OCI-LY7 (cell line): ENCODE measurements at regions not wholly inside any gene's neighbourhood (a gene's known extent, or its start where the extent isn't known, plus 50 kb on each side); places are given as distances from the start of the nearest gene placed in this dataset.
"Not testable (repeated sequence)": the region's sequence is repeated elsewhere in the genome, so short reads cannot be mapped to it uniquely, and the experiment has no call there.

Experiments
- BruUV-seq: library from RNA; stranded (reverse); fragments of 400-500 nt; replicated peaks from 2 replicates; lab custom pipeline; 2021; lab: Mats Ljungman, UMichigan
- CTCF ChIA-PET: fragments of 300-600 bp; sonication (Branson Sonifier 250); formaldehyde crosslinking; loops from one replicate; lab custom pipeline; 2022; ENCODE audit warnings: antibody characterized with exemption; ENCODE audit not compliant: unreplicated experiment; lab: Charles Lee
- POLR2A ChIA-PET: fragments of 300-600 bp; sonication (Branson Sonifier 250); formaldehyde crosslinking; loops from one replicate; lab custom pipeline; 2022; ENCODE audit warnings: antibody characterized with exemption; lab: Charles Lee
- DNase-seq: peaks from one replicate; pipeline ENCODE4 v3.0.0-alpha.2; 2015; ENCODE audit warnings: low spot score
- H2AFZ ChIP-seq: fragments of 200-600 bp; sonication (generic), shearing (Covaris generic); 2 replicates; pipeline ENCODE4 v1.6.1; 2014; ENCODE audit warnings: mild to moderate bottlenecking, antibody characterized with exemption, low read length, moderate library complexity
- H3K27ac ChIP-seq: fragments of 200-600 bp; sonication (generic); 2 replicates; pipeline ENCODE4 v1.5.1; 2014; ENCODE audit warnings: mixed run types, low read depth, mild to moderate bottlenecking, moderate library complexity, low read length, inconsistent platforms; ENCODE audit not compliant: poor library complexity, severe bottlenecking
- H3K36me3 ChIP-seq: fragments of 200-600 bp; sonication (generic); 2 replicates; pipeline ENCODE4 v1.6.1; 2014; ENCODE audit warnings: mild to moderate bottlenecking, antibody characterized with exemption, low read length, moderate library complexity, mixed read lengths; ENCODE audit not compliant: insufficient read depth
- H3K4me1 ChIP-seq: fragments of 200-600 bp; sonication (generic); 2 replicates; pipeline ENCODE4 v1.5.1; 2014; ENCODE audit warnings: mild to moderate bottlenecking, low read length; ENCODE audit not compliant: insufficient read depth, poor library complexity, severe bottlenecking
- H3K4me2 ChIP-seq: fragments of 200-600 bp; sonication (generic); 2 replicates; pipeline ENCODE4 v1.6.1; 2014; ENCODE audit warnings: mild to moderate bottlenecking, low read length
- H3K4me3 ChIP-seq: fragments of 200-600 bp; sonication (generic); 2 replicates; pipeline ENCODE4 v1.5.1; 2014; ENCODE audit warnings: mild to moderate bottlenecking, low read depth, low read length; ENCODE audit not compliant: poor library complexity, severe bottlenecking
- H3K79me2 ChIP-seq: fragments of 200-600 bp; sonication (generic); 2 replicates; pipeline ENCODE4 v1.6.1; 2016; ENCODE audit warnings: low read depth, mild to moderate bottlenecking, low read length, moderate library complexity, mixed read lengths; ENCODE audit not compliant: insufficient read depth
- H3K9me2 ChIP-seq: fragments of 200-600 bp; sonication (generic); 2 replicates; pipeline ENCODE4 v1.6.1; 2016; ENCODE audit warnings: mild to moderate bottlenecking, low read length, mixed read lengths; ENCODE audit not compliant: insufficient read depth
- H3K9me3 ChIP-seq: fragments of 200-600 bp; sonication (generic); 2 replicates; pipeline ENCODE4 v1.6.1; 2014; ENCODE audit warnings: mild to moderate bottlenecking, mixed run types, low read length, mixed read lengths
- H4K20me1 ChIP-seq: fragments of 200-600 bp; sonication (generic); 2 replicates; pipeline ENCODE4 v1.6.1; 2014; ENCODE audit warnings: mild to moderate bottlenecking, antibody characterized with exemption, low read length, moderate library complexity, mixed read lengths; ENCODE audit not compliant: insufficient read depth
- CTCF ChIP-seq: fragments of 200-600 bp; sonication (generic); conservative IDR thresholded peaks from 2 replicates; pipeline ENCODE4 v1.5.1; 2014; ENCODE audit warnings: mild to moderate bottlenecking, antibody characterized with exemption, low read length, moderate library complexity, mixed read lengths
- EZH2phosphoT487 ChIP-seq: fragments of 200-600 bp; sonication (generic); IDR thresholded peaks from 2 replicates; pipeline ENCODE4 v1.6.1; 2018; ENCODE audit warnings: low read depth, borderline replicate concordance, mild to moderate bottlenecking, mixed run types, antibody characterized with exemption, low read length, moderate library complexity, mixed read lengths
- intact Hi-C: fragments of 100-400 bp; cut with micrococcal nuclease; formaldehyde crosslinking; loops from one replicate; pipeline ENCODE4 v1.10.0; 2022; ENCODE audit not compliant: unreplicated experiment

GRCh38 chr5:67896311-67896929 lies 319.1 kb upstream of the PIK3R1 start:
- no peaks in the 10 kb centered on the region for H3K4me1 ChIP-seq
- ChIA-PET CTCF (no interaction called here), POLR2A (interaction anchor here (0.7 kb wide), 1 partner anchor 27 kb away, joined by 3 read pairs; no protein-coding TSS in a partner anchor)
- no peak for TF ChIP-seq EZH2phosphoT487
- no peak for TF ChIP-seq CTCF
- H3K4me3 ChIP-seq = no peak overlapping the region
- no peak for DNase-seq
- no peak overlapping the region for H2AFZ ChIP-seq
- no peaks in the 10 kb centered on the region for H3K9me3 ChIP-seq
- H3K4me2 ChIP-seq = no peak overlapping the region
- H3K27ac ChIP-seq = no peak overlapping the region
- BruUV-seq = no TSS peak
- no peaks in the 10 kb centered on the region for H4K20me1 ChIP-seq
- no peaks in the 10 kb centered on the region for H3K9me2 ChIP-seq
- no peaks in the 10 kb centered on the region for H3K36me3 ChIP-seq
- no peaks in the 10 kb centered on the region for H3K79me2 ChIP-seq
- intact Hi-C loops = loop anchor here (10.0 kb wide), 1 partner anchor 378 kb away; no protein-coding TSS in a partner anchor

DNA sequence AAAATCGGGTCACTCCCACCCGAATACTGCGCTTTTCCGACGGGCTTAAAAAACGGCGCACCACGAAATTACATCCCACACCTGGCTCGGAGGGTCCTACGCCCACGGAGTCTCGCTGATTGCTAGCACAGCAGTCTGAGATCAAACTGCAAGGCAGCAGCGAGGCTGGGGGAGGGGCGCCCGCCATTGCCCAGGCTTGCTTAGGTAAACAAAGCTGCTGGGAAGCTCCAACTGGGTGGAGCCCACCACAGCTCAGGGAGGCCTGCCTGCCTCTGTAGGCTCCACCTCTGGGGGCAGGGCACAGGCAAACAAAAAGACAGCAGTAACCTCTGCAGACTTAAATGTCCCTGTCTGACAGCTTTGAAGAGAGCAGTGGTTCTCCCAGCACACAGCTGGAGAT lies 325.7 kb upstream of the PIK3R1 start:
- H3K9me2 ChIP-seq, CTCF ChIA-PET, DNase-seq, H3K4me1 ChIP-seq, H3K79me2 ChIP-seq, H3K9me3 ChIP-seq, H3K36me3 ChIP-seq, H3K4me2 ChIP-seq, H3K27ac ChIP-seq, H2AFZ ChIP-seq, BruUV-seq, H4K20me1 ChIP-seq, POLR2A ChIA-PET, H3K4me3 ChIP-seq: not testable (repeated sequence)
- intact Hi-C loops = loop anchor here (10.0 kb wide), 1 partner anchor 385 kb away; no protein-coding TSS in a partner anchor

GRCh38 chr5:67887748-67888161 lies 327.8 kb upstream of the PIK3R1 start:
- Histone ChIP-seq H3K9me3 (no peaks in the 10 kb centered on the region), H3K4me1 (no peaks in the 10 kb centered on the region), H3K27ac (no peak overlapping the region), H3K4me2 (no peak overlapping the region), H2AFZ (no peak overlapping the region), H3K9me2 (no peaks in the 10 kb centered on the region), H3K36me3 (no peaks in the 10 kb centered on the region), H4K20me1 (no peaks in the 10 kb centered on the region), H3K79me2 (no peaks in the 10 kb centered on the region), H3K4me3 (no peak overlapping the region)
- POLR2A ChIA-PET = no interaction called here
- CTCF ChIA-PET = no interaction called here
- TF ChIP-seq EZH2phosphoT487 (no peak), CTCF (no peak)
- BruUV-seq = no TSS peak
- intact Hi-C loops = no loop called here
- DNase-seq = no peak
